ENCODE measurements at regions not wholly inside any gene's neighbourhood (a gene's known extent, or its start where the extent isn't known, plus 50 kb on each side); places are given as distances from the start of the nearest gene placed in this dataset.

DNA sequence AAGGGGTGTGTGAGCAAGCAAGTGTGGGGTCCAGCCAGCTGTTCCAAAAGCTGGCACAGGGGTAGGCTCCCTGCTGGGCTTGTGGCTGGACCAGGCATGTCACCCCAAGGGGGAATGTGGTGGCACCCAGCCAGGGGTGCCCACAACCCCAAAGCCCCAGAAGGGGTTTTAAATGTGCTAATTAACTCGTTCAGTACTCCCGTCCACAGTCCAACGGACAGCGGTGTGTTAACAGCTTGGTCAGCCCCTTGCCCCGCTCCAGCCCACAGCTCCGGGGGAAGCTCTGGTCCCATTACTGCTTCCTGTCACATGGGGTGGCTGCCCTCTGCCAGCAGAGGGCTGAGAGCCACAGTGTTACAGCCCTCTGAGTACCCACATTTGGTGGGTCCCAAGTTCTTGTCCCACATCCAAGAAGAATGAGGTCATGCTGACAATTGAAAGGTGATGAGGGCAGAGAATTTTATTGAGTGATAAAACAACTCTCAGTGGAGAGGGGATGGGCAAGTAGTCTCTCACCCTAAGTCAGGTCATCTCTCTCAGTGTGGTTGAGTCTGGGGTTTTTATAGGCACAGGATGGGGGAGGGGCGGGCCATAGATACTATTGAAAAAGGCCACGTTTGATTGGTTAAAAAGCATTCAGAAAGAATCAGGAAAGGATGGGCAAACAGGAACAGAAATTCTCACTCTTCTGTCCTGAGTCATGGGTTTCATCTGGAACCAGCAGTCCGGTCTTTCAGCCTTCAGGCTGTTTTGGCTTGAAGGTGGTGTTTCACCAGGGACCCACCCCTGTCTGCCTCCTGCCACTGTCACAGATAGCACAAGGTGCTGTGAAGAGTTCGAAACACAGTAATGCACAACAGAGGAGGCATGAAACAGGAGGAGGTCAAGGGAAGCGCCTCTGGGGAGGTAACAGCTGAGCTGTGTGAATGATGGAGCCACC lies 238.5 kb downstream of the NFATC2 start:
- Histone ChIP-seq H3K27ac (no peak overlapping the region), H3K4me3 (no peak overlapping the region), H3K9me3 (peaks cover 0 to 14% of the 10 kb centered on the region in 2 donors), H3K4me1 (peaks cover 0 to 6% of the 10 kb centered on the region in 2 donors), H3K36me3 (no peaks in the 10 kb centered on the region), H3K27me3 (no peaks in the 10 kb centered on the region)
- TF ChIP-seq, protein P1, sequence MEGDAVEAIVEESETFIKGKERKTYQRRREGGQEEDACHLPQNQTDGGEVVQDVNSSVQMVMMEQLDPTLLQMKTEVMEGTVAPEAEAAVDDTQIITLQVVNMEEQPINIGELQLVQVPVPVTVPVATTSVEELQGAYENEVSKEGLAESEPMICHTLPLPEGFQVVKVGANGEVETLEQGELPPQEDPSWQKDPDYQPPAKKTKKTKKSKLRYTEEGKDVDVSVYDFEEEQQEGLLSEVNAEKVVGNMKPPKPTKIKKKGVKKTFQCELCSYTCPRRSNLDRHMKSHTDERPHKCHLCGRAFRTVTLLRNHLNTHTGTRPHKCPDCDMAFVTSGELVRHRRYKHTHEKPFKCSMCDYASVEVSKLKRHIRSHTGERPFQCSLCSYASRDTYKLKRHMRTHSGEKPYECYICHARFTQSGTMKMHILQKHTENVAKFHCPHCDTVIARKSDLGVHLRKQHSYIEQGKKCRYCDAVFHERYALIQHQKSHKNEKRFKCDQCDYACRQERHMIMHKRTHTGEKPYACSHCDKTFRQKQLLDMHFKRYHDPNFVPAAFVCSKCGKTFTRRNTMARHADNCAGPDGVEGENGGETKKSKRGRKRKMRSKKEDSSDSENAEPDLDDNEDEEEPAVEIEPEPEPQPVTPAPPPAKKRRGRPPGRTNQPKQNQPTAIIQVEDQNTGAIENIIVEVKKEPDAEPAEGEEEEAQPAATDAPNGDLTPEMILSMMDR (IDR thresholded peaks at IDR 0.05): no peak
- no peak for DNase-seq (ENCODE audit: low spot score)

DNA sequence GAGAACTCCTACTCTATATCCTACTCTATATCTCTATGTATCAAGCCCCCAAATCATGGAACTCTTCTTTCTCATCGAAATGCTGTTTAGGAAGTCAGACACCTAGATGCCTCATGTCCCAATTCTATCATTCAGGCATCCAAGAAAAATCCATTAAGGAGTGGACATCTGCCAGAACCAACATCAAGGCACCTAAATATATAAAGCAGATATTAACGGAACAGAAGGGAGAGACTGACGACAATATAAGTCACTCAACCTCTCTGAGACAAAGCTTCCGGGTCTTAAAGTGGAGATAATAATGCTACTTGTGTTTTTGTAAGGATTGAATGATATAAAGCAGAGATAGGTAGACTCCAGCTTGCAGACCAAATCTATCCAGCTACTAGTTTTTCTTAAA lies 241.5 kb downstream of the NFATC2 start:
- Histone ChIP-seq H3K4me1 (no peaks in the 10 kb centered on the region), H3K27ac (no peak overlapping the region), H3K4me3 (no peak overlapping the region), H3K36me3 (no peaks in the 10 kb centered on the region), H3K9me3 (peaks cover 0 to 14% of the 10 kb centered on the region in 2 donors), H3K27me3 (no peaks in the 10 kb centered on the region)
- TF ChIP-seq, protein P1 (IDR thresholded peaks at IDR 0.05): no peak
- no peak for DNase-seq (ENCODE audit: low spot score)

DNA sequence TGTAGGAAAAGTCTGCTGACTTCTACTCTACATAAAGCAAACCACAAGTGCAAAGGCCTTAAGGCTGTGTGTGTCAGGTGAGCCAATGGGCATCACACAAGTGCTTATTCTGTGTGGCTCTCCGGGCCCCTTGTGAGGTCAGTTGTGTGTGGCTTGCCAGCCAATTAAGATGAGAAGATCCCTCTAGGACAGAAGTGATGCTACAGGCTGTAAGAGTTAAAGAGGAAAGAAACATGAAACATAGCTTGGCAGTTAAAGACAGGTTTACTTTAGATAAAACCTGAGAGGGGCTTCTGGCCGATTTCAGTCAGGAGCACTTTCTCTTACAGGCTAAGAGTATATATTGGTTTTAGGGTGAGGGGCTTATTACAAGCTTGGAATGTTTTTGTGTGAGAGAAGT lies 242.4 kb downstream of the NFATC2 start:
- Histone ChIP-seq H3K9me3 (peaks cover 0 to 14% of the 10 kb centered on the region in 2 donors), H3K27ac (no peak overlapping the region), H3K4me3 (no peak overlapping the region), H3K36me3 (no peaks in the 10 kb centered on the region), H3K4me1 (no peaks in the 10 kb centered on the region), H3K27me3 (no peaks in the 10 kb centered on the region)
- no peak for DNase-seq (ENCODE audit: low spot score)
- TF ChIP-seq, protein P1 (IDR thresholded peaks at IDR 0.05): no peak

DNA sequence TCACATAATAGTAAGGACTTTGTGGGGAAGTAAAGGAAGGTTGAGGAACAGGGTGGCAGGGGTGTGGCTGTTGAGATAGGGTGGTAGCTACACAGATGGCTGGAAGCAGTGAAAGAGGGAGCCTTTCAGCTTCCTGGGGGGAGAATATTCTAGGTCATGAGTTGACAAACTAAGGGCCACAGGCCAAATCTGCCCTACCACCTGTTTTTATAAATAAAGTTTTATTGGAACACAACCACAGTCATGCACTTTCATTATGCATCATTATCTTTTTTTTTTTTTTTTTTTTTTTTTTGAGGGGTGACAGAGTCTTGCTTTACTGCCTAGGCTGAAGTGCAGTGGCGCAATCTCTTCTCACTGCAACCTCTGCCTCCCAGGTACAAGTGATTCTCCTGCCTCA lies 243.1 kb downstream of the NFATC2 start:
- H3K4me3 ChIP-seq: no peak overlapping the region
- H3K4me1 ChIP-seq: no peaks in the 10 kb centered on the region
- no peaks in the 10 kb centered on the region for H3K36me3 ChIP-seq
- peaks cover 0 to 14% of the 10 kb centered on the region in 2 donors for H3K9me3 ChIP-seq
- no peak for DNase-seq (ENCODE audit: low spot score)
- TF ChIP-seq, protein P1 (IDR thresholded peaks at IDR 0.05): no peak
- no peak overlapping the region for H3K27ac ChIP-seq
- H3K27me3 ChIP-seq: no peaks in the 10 kb centered on the region

DNA sequence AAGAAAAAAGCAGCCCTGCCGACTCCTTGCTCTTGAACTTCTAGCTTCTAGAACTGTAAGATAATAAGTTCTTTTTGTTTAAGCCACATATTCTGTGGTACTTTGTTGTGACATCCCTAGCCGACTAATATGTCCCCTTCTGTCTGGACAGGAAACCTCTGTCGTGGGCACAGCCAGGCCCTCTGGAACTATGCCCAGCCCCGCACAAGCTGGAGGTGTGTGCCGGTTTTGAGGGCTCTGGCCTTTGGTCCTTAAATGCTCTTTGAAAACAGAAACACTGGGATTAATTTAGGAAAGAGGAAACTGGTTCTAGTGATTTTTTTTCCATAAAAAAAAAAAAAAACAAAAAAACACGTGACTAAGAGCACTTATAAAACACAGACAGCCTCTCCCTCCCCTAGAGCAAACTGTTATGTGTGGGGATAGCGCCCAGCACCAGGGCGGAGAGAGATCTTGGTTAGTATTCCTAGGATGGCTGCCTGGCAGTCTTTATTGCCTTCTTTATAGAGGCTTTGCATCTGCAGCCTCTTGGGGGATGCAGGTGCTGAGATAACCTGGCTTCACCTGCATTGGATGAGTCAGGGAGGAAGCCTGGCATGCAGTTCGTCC lies 244.3 kb downstream of the NFATC2 start:
- TF ChIP-seq, protein P1 (IDR thresholded peaks at IDR 0.05): no peak
- Histone ChIP-seq H3K4me3 (no peak overlapping the region), H3K27ac (no peak overlapping the region), H3K9me3 (peaks cover 0 to 14% of the 10 kb centered on the region in 2 donors), H3K36me3 (no peaks in the 10 kb centered on the region), H3K27me3 (no peaks in the 10 kb centered on the region), H3K4me1 (no peaks in the 10 kb centered on the region)
- DNase-seq (ENCODE audit: low spot score): no peak

Measured in right atrium auricular region (tissue), 2 donors.